ENCODE measurements at regions not wholly inside any gene's neighbourhood (a gene's known extent, or its start where the extent isn't known, plus 50 kb on each side); places are given as distances from the start of the nearest gene placed in this dataset.

DNA sequence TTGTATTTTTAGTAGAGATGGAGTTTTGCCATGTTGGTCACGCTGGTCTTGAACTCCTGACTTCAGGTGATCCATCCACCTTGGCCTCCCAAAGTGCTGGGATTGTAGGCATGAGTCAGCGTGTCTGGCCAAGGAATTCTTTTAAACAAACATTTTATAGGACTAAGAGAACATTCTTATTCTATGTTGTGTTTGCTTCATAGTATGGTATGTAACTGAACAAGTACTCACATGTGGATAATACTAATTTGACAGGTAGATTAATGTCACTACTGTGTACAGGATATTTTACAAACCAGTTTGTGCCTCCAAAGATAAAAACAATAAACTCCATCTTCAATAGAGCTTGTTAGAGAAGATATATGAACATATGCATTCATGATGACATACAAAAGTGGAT lies 1353.4 kb downstream of the PCDH7 start:
- no peaks in the 10 kb centered on the region for H3K4me1 ChIP-seq (ENCODE audit: insufficient read depth, low read length)
- no peaks in the 10 kb centered on the region for H3K9me2 ChIP-seq (replicated peaks; ENCODE audit: low read length)
- no peaks in the 10 kb centered on the region for H4K20me1 ChIP-seq (ENCODE audit: low read length)
- DNase-seq (no peak), ATAC-seq (no peak)
- ChIA-PET CTCF (no interaction called here), POLR2A (ENCODE audit: unreplicated experiment) (no interaction called here)
- no peak overlapping the region for H2AFZ ChIP-seq (ENCODE audit: low read length)
- H3K27me3 ChIP-seq (ENCODE audit: low read length): no peaks in the 10 kb centered on the region
- no peak overlapping the region for H3K9ac ChIP-seq (ENCODE audit: low read length)
- TF ChIP-seq EZH2 (IDR thresholded peaks at IDR 0.05; ENCODE audit: low read length, unreplicated experiment): no peak
- TF ChIP-seq, protein P1, sequence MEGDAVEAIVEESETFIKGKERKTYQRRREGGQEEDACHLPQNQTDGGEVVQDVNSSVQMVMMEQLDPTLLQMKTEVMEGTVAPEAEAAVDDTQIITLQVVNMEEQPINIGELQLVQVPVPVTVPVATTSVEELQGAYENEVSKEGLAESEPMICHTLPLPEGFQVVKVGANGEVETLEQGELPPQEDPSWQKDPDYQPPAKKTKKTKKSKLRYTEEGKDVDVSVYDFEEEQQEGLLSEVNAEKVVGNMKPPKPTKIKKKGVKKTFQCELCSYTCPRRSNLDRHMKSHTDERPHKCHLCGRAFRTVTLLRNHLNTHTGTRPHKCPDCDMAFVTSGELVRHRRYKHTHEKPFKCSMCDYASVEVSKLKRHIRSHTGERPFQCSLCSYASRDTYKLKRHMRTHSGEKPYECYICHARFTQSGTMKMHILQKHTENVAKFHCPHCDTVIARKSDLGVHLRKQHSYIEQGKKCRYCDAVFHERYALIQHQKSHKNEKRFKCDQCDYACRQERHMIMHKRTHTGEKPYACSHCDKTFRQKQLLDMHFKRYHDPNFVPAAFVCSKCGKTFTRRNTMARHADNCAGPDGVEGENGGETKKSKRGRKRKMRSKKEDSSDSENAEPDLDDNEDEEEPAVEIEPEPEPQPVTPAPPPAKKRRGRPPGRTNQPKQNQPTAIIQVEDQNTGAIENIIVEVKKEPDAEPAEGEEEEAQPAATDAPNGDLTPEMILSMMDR (conservative IDR thresholded peaks at IDR 0.05; ENCODE audit: low read depth, low read length): no peak
- no peak for TF ChIP-seq EZH2phosphoT487 (IDR thresholded peaks at IDR 0.05; ENCODE audit: borderline replicate concordance, low read length)
- intact Hi-C loops (cut with micrococcal nuclease): no loop called here
- H3F3A ChIP-seq (ENCODE audit: low read length, unreplicated experiment): no peaks in the 10 kb centered on the region
- no peak overlapping the region for H3K4me3 ChIP-seq (ENCODE audit: low read length)
- H3K4me2 ChIP-seq (ENCODE audit: low read length): no peak overlapping the region
- no peaks in the 10 kb centered on the region for H3K79me2 ChIP-seq (ENCODE audit: low read length)
- H3K9me3 ChIP-seq (ENCODE audit: low read length): no peaks in the 10 kb centered on the region
- no TSS peak for BruUV-seq (replicated peaks)
- H3K36me3 ChIP-seq (ENCODE audit: low read depth, low read length): no peaks in the 10 kb centered on the region
- H3K27ac ChIP-seq (ENCODE audit: low read length): no peak overlapping the region

DNA sequence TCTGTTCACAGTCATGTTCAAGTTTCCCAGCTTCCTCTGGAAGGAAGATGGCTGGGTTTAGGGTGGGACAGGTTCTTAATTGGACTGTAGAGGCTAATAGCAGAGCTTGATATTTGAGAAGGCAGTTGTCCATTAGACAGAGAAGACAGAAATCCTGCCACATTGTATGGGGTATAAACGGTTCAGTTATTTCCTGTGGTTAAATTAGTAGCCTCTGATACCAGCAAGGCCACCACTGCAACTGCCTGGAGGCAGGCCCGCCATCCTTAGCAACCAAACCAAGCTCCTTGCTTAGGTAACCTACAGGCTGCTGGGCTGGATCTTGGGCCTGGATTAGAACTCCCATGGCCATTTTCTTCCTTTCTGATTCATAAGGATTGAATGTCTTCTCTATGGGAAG lies 1367.0 kb downstream of the PCDH7 start:
- ChIA-PET POLR2A (ENCODE audit: unreplicated experiment) (no interaction called here), CTCF (no interaction called here)
- Histone ChIP-seq H3K27ac (ENCODE audit: low read length) (no peak overlapping the region), H3K27me3 (ENCODE audit: low read length) (no peaks in the 10 kb centered on the region), H3K4me3 (ENCODE audit: low read length) (no peak overlapping the region), H3K4me2 (ENCODE audit: low read length) (no peak overlapping the region), H3K9ac (ENCODE audit: low read length) (no peak overlapping the region), H3K9me3 (ENCODE audit: low read length) (no peaks in the 10 kb centered on the region), H3K9me2 (replicated peaks; ENCODE audit: low read length) (no peaks in the 10 kb centered on the region), H4K20me1 (ENCODE audit: low read length) (no peaks in the 10 kb centered on the region), H3K36me3 (ENCODE audit: low read depth, low read length) (no peaks in the 10 kb centered on the region), H3F3A (ENCODE audit: low read length, unreplicated experiment) (no peaks in the 10 kb centered on the region), H2AFZ (ENCODE audit: low read length) (no peak overlapping the region), H3K4me1 (ENCODE audit: insufficient read depth, low read length) (no peaks in the 10 kb centered on the region), H3K79me2 (ENCODE audit: low read length) (no peaks in the 10 kb centered on the region)
- intact Hi-C loops (cut with micrococcal nuclease): no loop called here
- DNase-seq: no peak
- TF ChIP-seq, protein P1 (conservative IDR thresholded peaks at IDR 0.05; ENCODE audit: low read depth, low read length): no peak
- BruUV-seq (replicated peaks): no TSS peak
- ATAC-seq: no peak

DNA sequence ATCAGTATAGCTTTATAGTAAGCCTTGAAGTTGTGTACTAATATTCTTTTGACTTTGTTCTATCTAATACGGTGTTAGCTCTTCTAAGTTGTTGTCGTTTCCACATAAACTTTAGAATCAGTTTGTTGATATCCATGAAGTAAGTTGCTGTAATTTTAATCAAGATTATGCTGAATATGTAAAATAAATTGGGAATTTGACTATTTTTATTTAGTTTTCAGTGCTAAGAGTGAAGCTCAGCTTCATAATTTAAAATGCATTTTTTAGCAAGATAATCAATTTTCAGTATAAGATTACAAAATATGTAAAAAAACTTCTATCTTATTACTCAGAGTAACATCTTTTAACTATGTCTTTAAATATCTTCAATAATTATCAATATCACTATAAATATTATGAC lies 1374.8 kb downstream of the PCDH7 start:
- no peaks in the 10 kb centered on the region for H4K20me1 ChIP-seq (ENCODE audit: low read length)
- H3K9ac ChIP-seq (ENCODE audit: low read length): no peak overlapping the region
- POLR2A ChIA-PET (ENCODE audit: unreplicated experiment): no interaction called here
- H3K4me3 ChIP-seq (ENCODE audit: low read length): no peak overlapping the region
- H3F3A ChIP-seq (ENCODE audit: low read length, unreplicated experiment): no peaks in the 10 kb centered on the region
- no peaks in the 10 kb centered on the region for H3K9me2 ChIP-seq (replicated peaks; ENCODE audit: low read length)
- no peak for ATAC-seq
- intact Hi-C loops (cut with micrococcal nuclease): no loop called here
- H3K27me3 ChIP-seq (ENCODE audit: low read length): no peaks in the 10 kb centered on the region
- no peaks in the 10 kb centered on the region for H3K36me3 ChIP-seq (ENCODE audit: low read depth, low read length)
- H3K4me2 ChIP-seq (ENCODE audit: low read length): no peak overlapping the region
- no peak overlapping the region for H2AFZ ChIP-seq (ENCODE audit: low read length)
- H3K9me3 ChIP-seq (ENCODE audit: low read length): no peaks in the 10 kb centered on the region
- CTCF ChIA-PET: no interaction called here
- H3K4me1 ChIP-seq (ENCODE audit: insufficient read depth, low read length): no peaks in the 10 kb centered on the region
- H3K27ac ChIP-seq (ENCODE audit: low read length): no peak overlapping the region
- TF ChIP-seq EZH2 (IDR thresholded peaks at IDR 0.05; ENCODE audit: low read length, unreplicated experiment): no peak
- TF ChIP-seq EZH2phosphoT487 (IDR thresholded peaks at IDR 0.05; ENCODE audit: borderline replicate concordance, low read length): no peak
- TF ChIP-seq, protein P1 (conservative IDR thresholded peaks at IDR 0.05; ENCODE audit: low read depth, low read length): no peak
- H3K79me2 ChIP-seq (ENCODE audit: low read length): no peaks in the 10 kb centered on the region
- no TSS peak for BruUV-seq (replicated peaks)
- DNase-seq: no peak
